Suprapubic skin (tissue), 4 donors: ENCODE measurements at regions not wholly inside any gene's neighbourhood (a gene's known extent, or its start where the extent isn't known, plus 50 kb on each side); places are given as distances from the start of the nearest gene placed in this dataset.

ENCODE experiments used
- CTCF ChIP-seq, 2 donors: fragments of 200-600 bp in 1 of 2; fragments of 450-650 bp in 1 of 2; sonication (generic) in 1 of 2; IDR thresholded peaks; one replicate each; pipeline ENCODE4 v1.5.1; 2016 to 2019; ENCODE audit warnings: antibody characterized with exemption in 2 of 2, mild to moderate bottlenecking in 1 of 2, moderate library complexity in 1 of 2
- EP300 ChIP-seq: sonication (generic); formaldehyde crosslinking; IDR thresholded peaks from one replicate; pipeline ENCODE4 v1.6.1; 2017; ENCODE audit warnings: antibody characterized with exemption
- POLR2A ChIP-seq, 2 donors: fragments of 450-650 bp; IDR thresholded peaks; one replicate each; pipeline ENCODE4 v1.6.1; 2017; ENCODE audit warnings: antibody characterized with exemption in 2 of 2, mild to moderate bottlenecking in 2 of 2, moderate library complexity in 2 of 2
- POLR2AphosphoS5 ChIP-seq, 3 donors: sonication (generic); formaldehyde crosslinking; IDR thresholded peaks; one replicate each; pipeline ENCODE4 v1.6.1; 2017; ENCODE audit warnings: antibody characterized with exemption in 3 of 3

- no peak for TF ChIP-seq CTCF (IDR thresholded peaks at IDR 0.05)
- no peak for TF ChIP-seq POLR2AphosphoS5 (IDR thresholded peaks at IDR 0.05)
- TF ChIP-seq POLR2A (IDR thresholded peaks at IDR 0.05), result no peak
- no peak for TF ChIP-seq EP300
Measured at GRCh38 chr12:115216301-115216700, 532.3 kb upstream of the TBX3 start.
